Panc1 (cell line): ENCODE measurements at regions not wholly inside any gene's neighbourhood (a gene's known extent, or its start where the extent isn't known, plus 50 kb on each side); places are given as distances from the start of the nearest gene placed in this dataset.

ENCODE experiments used
- ATAC-seq: fragments of 200-7000 bp; cut with Tn5 transposase; 2 replicates; pipeline ENCODE4 v1.9.1; 2020; ENCODE audit warnings: mild to moderate bottlenecking, moderate library complexity
- BruUV-seq: library from RNA; stranded (reverse); fragments of 400-500 nt; replicated peaks from 2 replicates; lab custom pipeline; 2021; lab: Mats Ljungman, UMichigan
- CTCF ChIA-PET: fragments of 300-600 bp; sonication (Branson Sonifier 250); formaldehyde crosslinking; loops from one replicate; lab custom pipeline; 2022; ENCODE audit warnings: antibody characterized with exemption; lab: Charles Lee
- POLR2A ChIA-PET: fragments of 300-600 bp; sonication (Branson Sonifier 250); formaldehyde crosslinking; loops from one replicate; lab custom pipeline; 2022; ENCODE audit warnings: antibody characterized with exemption; lab: Charles Lee
- DNase-seq: peaks from one replicate; pipeline ENCODE4 v3.0.0-alpha.2; 2010; ENCODE audit warnings: low read depth, low spot score
- H3K27ac ChIP-seq: 2 replicates; pipeline ENCODE4 v1.5.1; 2011; ENCODE audit warnings: mild to moderate bottlenecking, low read length, inconsistent platforms
- H3K27me3 ChIP-seq: fragments of 200-500 bp; sonication (Bioruptor generic); 2 replicates; pipeline ENCODE4 v1.6.0; 2014; ENCODE audit warnings: low read length, inconsistent platforms; ENCODE audit not compliant: control insufficient read depth, insufficient read depth
- H3K36me3 ChIP-seq: fragments of 200-500 bp; sonication (Bioruptor generic); 2 replicates; pipeline ENCODE4 v1.5.1; 2014; ENCODE audit warnings: inconsistent platforms, mild to moderate bottlenecking, low read length, moderate library complexity; ENCODE audit not compliant: control insufficient read depth, insufficient read depth
- H3K4me1 ChIP-seq: 2 replicates; pipeline ENCODE4 v1.5.1; 2011; ENCODE audit warnings: inconsistent platforms, mild to moderate bottlenecking, low read length, moderate library complexity; ENCODE audit not compliant: control insufficient read depth, insufficient read depth
- H3K4me3 ChIP-seq, 2 experiments: 2 replicates each; pipeline ENCODE4 v1.5.1; 2011 to 2012; ENCODE audit warnings: low read depth in 2 of 2, low read length in 2 of 2, mild to moderate bottlenecking in 2 of 2, inconsistent platforms in 1 of 2, moderate library complexity in 1 of 2
- H3K9me3 ChIP-seq: fragments of 200-500 bp; sonication (Bioruptor generic); 2 replicates; pipeline ENCODE4 v1.5.1; 2014; ENCODE audit warnings: low read depth, mild to moderate bottlenecking, inconsistent platforms, low read length, moderate library complexity; ENCODE audit not compliant: control insufficient read depth, insufficient read depth
- POLR2AphosphoS5 ChIP-seq: IDR thresholded peaks from 2 replicates; pipeline ENCODE4 v1.6.1; 2012; ENCODE audit warnings: mild to moderate bottlenecking, low read depth, low read length, moderate library complexity
- TCF7L2 ChIP-seq: IDR thresholded peaks from 2 replicates; pipeline ENCODE4 v1.6.1; 2011; ENCODE audit warnings: mild to moderate bottlenecking, low read depth, low read length, inconsistent platforms
- in situ Hi-C: cut with HindIII; loops from 2 replicates; pipeline ENCODE4 v1.10.0; 2016; ENCODE audit warnings: low sequenced_read_pairs, low pct_unique_long_range_greater_than_20kb
- intact Hi-C: fragments of 100-400 bp; cut with micrococcal nuclease; formaldehyde crosslinking; loops from one replicate; pipeline ENCODE4 v1.10.0; 2022; ENCODE audit not compliant: unreplicated experiment
- TF ChIP-seq, protein P1 (sequence below): fragments of 450-650 bp; IDR thresholded peaks from 2 replicates; pipeline ENCODE4 v1.5.1; 2017; ENCODE audit warnings: mild to moderate bottlenecking
- TF ChIP-seq, protein P2 (sequence below), 2 experiments: IDR thresholded peaks; 2 replicates each; pipeline ENCODE4 v1.6.1; 2011 to 2012; ENCODE audit warnings: low read depth in 2 of 2, control low read depth in 1 of 2, low read length in 1 of 2, mild to moderate bottlenecking in 1 of 2, moderate library complexity in 1 of 2; ENCODE audit not compliant: insufficient read depth in 1 of 2

DNA sequence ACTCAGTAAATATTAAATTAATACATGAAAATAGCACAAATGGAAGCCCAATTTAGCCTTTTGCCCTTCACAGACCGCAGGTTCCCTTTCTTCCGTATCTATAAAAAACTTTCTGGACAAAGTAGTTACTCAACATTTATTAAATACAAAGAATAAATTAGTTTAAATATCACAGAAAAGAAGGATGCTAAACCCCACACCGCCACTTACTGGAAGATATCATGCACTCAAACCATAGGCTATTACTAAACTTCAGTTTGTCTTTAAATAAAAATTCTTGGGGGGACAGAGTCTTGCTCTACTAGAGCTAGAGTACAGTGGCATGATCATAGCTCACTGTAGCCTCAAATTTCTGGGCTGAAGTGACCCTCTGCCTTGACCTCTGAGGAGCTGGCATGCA lies 120.7 kb upstream of the FHL2 start:
- no peak overlapping the region for H3K4me3 ChIP-seq
- H3K9me3 ChIP-seq, result no peaks in the 10 kb centered on the region
- peaks cover 52% of the 10 kb centered on the region for H3K4me1 ChIP-seq
- BruUV-seq, result no TSS peak
- intact Hi-C loops (no loop called here), in situ Hi-C loops (no loop called here)
- DNase-seq (no peak), ATAC-seq (no peak)
- H3K27ac ChIP-seq, result peak overlapping the region; percentile 88
- H3K36me3 ChIP-seq, result no peaks in the 10 kb centered on the region
- H3K27me3 ChIP-seq, result no peaks in the 10 kb centered on the region
- CTCF ChIA-PET, result interaction anchor here (0.9 to 1.6 kb wide), 5 partner anchors 116 to 127 kb away, joined by 3 to 30 read pairs (median 4); partner anchors contain the start of gene FHL2
- POLR2A ChIA-PET, result interaction anchor here (0.8 kb wide), 1 partner anchor 124 kb away, joined by 6 read pairs; no protein-coding TSS in a partner anchor
- TF ChIP-seq, protein P1, sequence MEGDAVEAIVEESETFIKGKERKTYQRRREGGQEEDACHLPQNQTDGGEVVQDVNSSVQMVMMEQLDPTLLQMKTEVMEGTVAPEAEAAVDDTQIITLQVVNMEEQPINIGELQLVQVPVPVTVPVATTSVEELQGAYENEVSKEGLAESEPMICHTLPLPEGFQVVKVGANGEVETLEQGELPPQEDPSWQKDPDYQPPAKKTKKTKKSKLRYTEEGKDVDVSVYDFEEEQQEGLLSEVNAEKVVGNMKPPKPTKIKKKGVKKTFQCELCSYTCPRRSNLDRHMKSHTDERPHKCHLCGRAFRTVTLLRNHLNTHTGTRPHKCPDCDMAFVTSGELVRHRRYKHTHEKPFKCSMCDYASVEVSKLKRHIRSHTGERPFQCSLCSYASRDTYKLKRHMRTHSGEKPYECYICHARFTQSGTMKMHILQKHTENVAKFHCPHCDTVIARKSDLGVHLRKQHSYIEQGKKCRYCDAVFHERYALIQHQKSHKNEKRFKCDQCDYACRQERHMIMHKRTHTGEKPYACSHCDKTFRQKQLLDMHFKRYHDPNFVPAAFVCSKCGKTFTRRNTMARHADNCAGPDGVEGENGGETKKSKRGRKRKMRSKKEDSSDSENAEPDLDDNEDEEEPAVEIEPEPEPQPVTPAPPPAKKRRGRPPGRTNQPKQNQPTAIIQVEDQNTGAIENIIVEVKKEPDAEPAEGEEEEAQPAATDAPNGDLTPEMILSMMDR, result 0 out of 2 replicates have a peak, but pooled peaks have one; percentile 0
- TF ChIP-seq POLR2AphosphoS5, result no peak

DNA sequence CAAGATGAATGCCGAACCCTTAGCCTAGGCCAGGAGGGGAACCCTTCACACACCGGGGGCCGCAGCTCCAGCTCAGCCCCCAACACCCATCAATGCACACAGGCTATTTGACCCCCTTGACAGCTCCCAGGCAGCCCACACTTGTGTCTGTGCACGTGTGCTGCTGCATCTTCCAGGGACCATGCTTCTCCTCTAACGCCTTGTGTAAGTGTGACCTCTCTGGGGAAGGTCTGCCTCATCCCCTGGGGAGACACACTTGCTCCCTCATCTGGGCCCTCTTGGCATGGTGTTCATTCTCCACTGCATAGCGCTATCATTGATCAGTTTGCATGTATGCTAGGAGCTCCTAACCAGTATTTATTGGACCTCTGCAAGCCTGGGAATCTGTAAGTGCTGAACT lies 120.0 kb upstream of the FHL2 start:
- Histone ChIP-seq H3K27ac (peak overlapping the region; percentile 88), H3K4me3 (no peak overlapping the region), H3K4me1 (peaks cover 52% of the 10 kb centered on the region), H3K36me3 (no peaks in the 10 kb centered on the region), H3K9me3 (no peaks in the 10 kb centered on the region), H3K27me3 (no peaks in the 10 kb centered on the region)
- POLR2A ChIA-PET, result interaction anchor here (0.8 to 1.1 kb wide), 3 partner anchors 118 to 126 kb away, joined by 3 to 6 read pairs (median 6); no protein-coding TSS in a partner anchor
- ATAC-seq, result peak; percentile 80
- intact Hi-C loops, result no loop called here
- in situ Hi-C loops, result no loop called here
- BruUV-seq, result no TSS peak
- CTCF ChIA-PET, result interaction anchor here (1.1 to 1.6 kb wide), 4 partner anchors 115 to 124 kb away, joined by 3 to 4 read pairs (median 4); partner anchors contain the start of gene FHL2
- DNase-seq, result no peak
- TF ChIP-seq, protein P1, result peak; percentile 54
- TF ChIP-seq POLR2AphosphoS5 (no peak), TCF7L2 (no peak)
- TF ChIP-seq, protein P2, sequence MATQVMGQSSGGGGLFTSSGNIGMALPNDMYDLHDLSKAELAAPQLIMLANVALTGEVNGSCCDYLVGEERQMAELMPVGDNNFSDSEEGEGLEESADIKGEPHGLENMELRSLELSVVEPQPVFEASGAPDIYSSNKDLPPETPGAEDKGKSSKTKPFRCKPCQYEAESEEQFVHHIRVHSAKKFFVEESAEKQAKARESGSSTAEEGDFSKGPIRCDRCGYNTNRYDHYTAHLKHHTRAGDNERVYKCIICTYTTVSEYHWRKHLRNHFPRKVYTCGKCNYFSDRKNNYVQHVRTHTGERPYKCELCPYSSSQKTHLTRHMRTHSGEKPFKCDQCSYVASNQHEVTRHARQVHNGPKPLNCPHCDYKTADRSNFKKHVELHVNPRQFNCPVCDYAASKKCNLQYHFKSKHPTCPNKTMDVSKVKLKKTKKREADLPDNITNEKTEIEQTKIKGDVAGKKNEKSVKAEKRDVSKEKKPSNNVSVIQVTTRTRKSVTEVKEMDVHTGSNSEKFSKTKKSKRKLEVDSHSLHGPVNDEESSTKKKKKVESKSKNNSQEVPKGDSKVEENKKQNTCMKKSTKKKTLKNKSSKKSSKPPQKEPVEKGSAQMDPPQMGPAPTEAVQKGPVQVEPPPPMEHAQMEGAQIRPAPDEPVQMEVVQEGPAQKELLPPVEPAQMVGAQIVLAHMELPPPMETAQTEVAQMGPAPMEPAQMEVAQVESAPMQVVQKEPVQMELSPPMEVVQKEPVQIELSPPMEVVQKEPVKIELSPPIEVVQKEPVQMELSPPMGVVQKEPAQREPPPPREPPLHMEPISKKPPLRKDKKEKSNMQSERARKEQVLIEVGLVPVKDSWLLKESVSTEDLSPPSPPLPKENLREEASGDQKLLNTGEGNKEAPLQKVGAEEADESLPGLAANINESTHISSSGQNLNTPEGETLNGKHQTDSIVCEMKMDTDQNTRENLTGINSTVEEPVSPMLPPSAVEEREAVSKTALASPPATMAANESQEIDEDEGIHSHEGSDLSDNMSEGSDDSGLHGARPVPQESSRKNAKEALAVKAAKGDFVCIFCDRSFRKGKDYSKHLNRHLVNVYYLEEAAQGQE (IDR thresholded peaks at IDR 0.05; ENCODE audit: insufficient read depth in 1 of 2, low read depth in 2 of 2, low read length in 1 of 2), result no peak
